KMS-11 (cell line): ENCODE measurements at regions not wholly inside any gene's neighbourhood (a gene's known extent, or its start where the extent isn't known, plus 50 kb on each side); places are given as distances from the start of the nearest gene placed in this dataset.

Experiments used
- H2AFZ ChIP-seq: fragments of 200-600 bp; sonication (generic); 2 replicates; pipeline ENCODE4 v1.6.1; 2016; ENCODE audit warnings: antibody characterized with exemption, mixed run types, low read depth
- H3K27ac ChIP-seq: fragments of 200-600 bp; sonication (generic); 2 replicates; pipeline ENCODE4 v1.6.1; 2016; ENCODE audit warnings: mild to moderate bottlenecking, mixed run types
- H3K27me3 ChIP-seq: fragments of 200-600 bp; sonication (generic); 2 replicates; pipeline ENCODE4 v1.6.1; 2017; ENCODE audit warnings: mild to moderate bottlenecking, low read depth, mixed run types, moderate library complexity; ENCODE audit not compliant: insufficient read depth
- H3K36me3 ChIP-seq: fragments of 200-600 bp; sonication (generic); 2 replicates; pipeline ENCODE4 v1.6.1; 2017; ENCODE audit warnings: mild to moderate bottlenecking, mixed run types; ENCODE audit not compliant: insufficient read depth
- H3K4me1 ChIP-seq: fragments of 200-600 bp; sonication (generic); 2 replicates; pipeline ENCODE4 v1.6.1; 2016; ENCODE audit warnings: mild to moderate bottlenecking, low read depth, mixed run types; ENCODE audit not compliant: poor library complexity, severe bottlenecking
- H3K4me2 ChIP-seq: fragments of 200-600 bp; sonication (generic); 2 replicates; pipeline ENCODE4 v1.7.0; 2016; ENCODE audit warnings: mild to moderate bottlenecking, mixed run types
- H3K4me3 ChIP-seq: fragments of 200-600 bp; sonication (generic); IDR thresholded peaks from 2 replicates; pipeline ENCODE4 v1.6.1; 2017; ENCODE audit warnings: low read depth, low read length, mixed read lengths; ENCODE audit not compliant: insufficient read depth
- H3K79me2 ChIP-seq: fragments of 200-600 bp; sonication (generic); 2 replicates; pipeline ENCODE4 v1.6.1; 2016; ENCODE audit warnings: low read depth, mixed run types; ENCODE audit not compliant: insufficient read depth
- H3K9ac ChIP-seq: fragments of 200-600 bp; sonication (generic); 2 replicates; pipeline ENCODE4 v1.6.1; 2016; ENCODE audit warnings: mild to moderate bottlenecking, mixed run types
- H4K20me1 ChIP-seq: fragments of 200-600 bp; sonication (generic); 2 replicates; pipeline ENCODE4 v1.6.1; 2016; ENCODE audit warnings: mild to moderate bottlenecking, mixed run types; ENCODE audit not compliant: insufficient read depth
- CTCF ChIP-seq: fragments of 200-600 bp; sonication (generic); conservative IDR thresholded peaks from 2 replicates; pipeline ENCODE4 v1.6.1; 2017; ENCODE audit warnings: low read depth, mild to moderate bottlenecking, antibody characterized with exemption, low read length, moderate library complexity, mixed read lengths

- no peak overlapping the region for H3K4me3 ChIP-seq
- H3K79me2 ChIP-seq = no peaks in the 10 kb centered on the region
- TF ChIP-seq CTCF = no peak
- no peaks in the 10 kb centered on the region for H3K36me3 ChIP-seq
- no peak overlapping the region for H3K4me2 ChIP-seq
- no peaks in the 10 kb centered on the region for H3K27me3 ChIP-seq
- H3K9ac ChIP-seq = no peak overlapping the region
- H2AFZ ChIP-seq = no peak overlapping the region
- H3K27ac ChIP-seq = no peak overlapping the region
- no peaks in the 10 kb centered on the region for H4K20me1 ChIP-seq
- no peaks in the 10 kb centered on the region for H3K4me1 ChIP-seq
These were observed 222.0 kb upstream of the ZMIZ1 start for GRCh38 chr10:78846760-78847159.

- no peak overlapping the region for H3K9ac ChIP-seq
- H3K4me3 ChIP-seq = no peak overlapping the region
- TF ChIP-seq CTCF = no peak
- no peaks in the 10 kb centered on the region for H3K27me3 ChIP-seq
- no peaks in the 10 kb centered on the region for H4K20me1 ChIP-seq
- H3K4me2 ChIP-seq = no peak overlapping the region
- no peak overlapping the region for H3K27ac ChIP-seq
- H2AFZ ChIP-seq = no peak overlapping the region
- H3K4me1 ChIP-seq = no peaks in the 10 kb centered on the region
- no peaks in the 10 kb centered on the region for H3K79me2 ChIP-seq
- H3K36me3 ChIP-seq = no peaks in the 10 kb centered on the region
These were observed 221.3 kb upstream of the ZMIZ1 start for GRCh38 chr10:78847485-78847884.

GRCh38 chr10:78849115-78849514, 219.7 kb upstream of the ZMIZ1 start:
- H3K4me1 ChIP-seq = no peaks in the 10 kb centered on the region
- H3K79me2 ChIP-seq = no peaks in the 10 kb centered on the region
- H3K4me2 ChIP-seq = no peak overlapping the region
- no peak overlapping the region for H3K27ac ChIP-seq
- no peak overlapping the region for H3K9ac ChIP-seq
- no peak overlapping the region for H3K4me3 ChIP-seq
- H3K36me3 ChIP-seq = no peaks in the 10 kb centered on the region
- no peaks in the 10 kb centered on the region for H3K27me3 ChIP-seq
- H2AFZ ChIP-seq = no peak overlapping the region
- no peaks in the 10 kb centered on the region for H4K20me1 ChIP-seq
- TF ChIP-seq CTCF = no peak

- no peak overlapping the region for H3K9ac ChIP-seq
- no peaks in the 10 kb centered on the region for H3K79me2 ChIP-seq
- H3K4me3 ChIP-seq = no peak overlapping the region
- TF ChIP-seq CTCF = no peak
- H3K4me2 ChIP-seq = no peak overlapping the region
- no peaks in the 10 kb centered on the region for H3K36me3 ChIP-seq
- no peaks in the 10 kb centered on the region for H3K27me3 ChIP-seq
- no peaks in the 10 kb centered on the region for H3K4me1 ChIP-seq
- H3K27ac ChIP-seq = no peak overlapping the region
- no peaks in the 10 kb centered on the region for H4K20me1 ChIP-seq
- H2AFZ ChIP-seq = no peak overlapping the region
These were observed 219.0 kb upstream of the ZMIZ1 start for GRCh38 chr10:78849731-78850130.
